ENCODE measurements at regions not wholly inside any gene's neighbourhood (a gene's known extent, or its start where the extent isn't known, plus 50 kb on each side); places are given as distances from the start of the nearest gene placed in this dataset.

DNA sequence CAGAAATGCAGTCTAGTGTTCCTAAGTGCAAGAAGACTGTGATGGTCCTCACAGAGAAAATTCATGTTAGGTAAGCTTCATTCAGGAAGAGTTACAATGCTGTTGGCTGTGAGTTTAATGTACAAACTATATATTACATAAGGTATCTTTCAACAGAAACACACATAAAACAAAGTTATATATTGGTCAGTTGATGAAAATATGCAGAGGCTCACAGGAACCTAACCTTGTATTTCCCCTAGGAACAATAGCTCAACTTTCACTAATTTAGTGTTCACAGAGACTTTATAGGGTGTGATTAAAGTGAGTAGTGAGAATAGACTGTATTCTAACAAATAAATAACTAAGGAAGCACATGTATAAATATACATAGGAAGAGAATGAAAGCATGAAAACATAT, 676.9 kb upstream of the ADGRL4 start:
- DNase-seq, result no peak

DNA sequence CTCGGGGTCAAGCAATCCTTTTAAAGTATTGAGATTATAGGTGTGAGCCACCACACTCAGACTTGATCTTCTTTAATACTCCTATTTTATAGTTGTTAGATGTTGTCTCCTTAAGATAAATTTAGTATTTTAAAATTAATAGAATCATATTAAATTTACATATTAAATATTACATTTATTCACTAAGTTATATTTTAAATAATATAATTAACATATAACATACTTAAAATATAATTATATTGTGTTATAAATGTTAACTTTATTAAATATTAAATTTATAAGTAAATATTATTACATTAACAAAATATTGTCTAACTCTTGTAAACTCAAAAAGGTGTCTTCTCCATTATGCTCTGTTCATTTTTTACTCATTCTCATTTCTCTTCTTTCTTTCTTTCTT, 675.9 kb upstream of the ADGRL4 start:
- DNase-seq, result no peak

DNA sequence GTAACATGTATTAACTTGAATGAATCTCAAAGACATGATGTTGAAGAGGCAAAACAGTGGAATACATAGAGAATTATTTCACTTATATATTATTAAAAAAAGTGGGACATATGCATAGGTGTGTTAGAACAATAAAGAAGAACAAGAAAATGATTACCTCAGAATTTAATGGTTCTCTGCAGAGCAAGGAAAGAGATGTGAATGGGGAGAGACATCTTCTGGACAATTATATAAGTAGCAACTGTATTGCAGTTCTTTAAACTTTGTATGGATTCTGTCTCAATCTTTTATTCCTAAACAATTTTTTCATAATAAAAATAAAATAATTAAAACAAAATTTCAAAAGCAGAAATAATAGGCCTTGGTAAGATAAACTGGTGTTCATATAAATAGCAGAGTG, 674.9 kb upstream of the ADGRL4 start:
- DNase-seq, result no peak

DNA sequence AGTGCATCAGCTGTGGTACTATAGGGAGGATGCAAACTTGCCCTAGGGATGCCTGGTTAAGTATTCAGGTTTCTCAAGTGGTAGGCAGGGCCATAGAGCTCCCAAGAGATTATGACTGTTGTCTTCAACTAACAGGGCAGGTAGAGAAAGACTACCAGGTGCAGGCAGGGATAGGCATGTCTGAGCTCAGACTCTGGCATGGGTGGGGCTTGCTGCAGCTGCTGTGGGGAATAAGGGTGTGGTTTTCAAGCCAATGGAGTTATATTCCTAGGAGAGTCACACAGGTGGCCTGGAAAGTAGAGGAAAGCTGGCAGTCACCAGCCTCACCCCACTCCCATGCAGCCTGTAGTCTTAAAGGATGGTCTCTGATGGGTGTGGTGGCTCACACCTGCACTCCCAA, 673.4 kb upstream of the ADGRL4 start:
- no peak for DNase-seq

DNA sequence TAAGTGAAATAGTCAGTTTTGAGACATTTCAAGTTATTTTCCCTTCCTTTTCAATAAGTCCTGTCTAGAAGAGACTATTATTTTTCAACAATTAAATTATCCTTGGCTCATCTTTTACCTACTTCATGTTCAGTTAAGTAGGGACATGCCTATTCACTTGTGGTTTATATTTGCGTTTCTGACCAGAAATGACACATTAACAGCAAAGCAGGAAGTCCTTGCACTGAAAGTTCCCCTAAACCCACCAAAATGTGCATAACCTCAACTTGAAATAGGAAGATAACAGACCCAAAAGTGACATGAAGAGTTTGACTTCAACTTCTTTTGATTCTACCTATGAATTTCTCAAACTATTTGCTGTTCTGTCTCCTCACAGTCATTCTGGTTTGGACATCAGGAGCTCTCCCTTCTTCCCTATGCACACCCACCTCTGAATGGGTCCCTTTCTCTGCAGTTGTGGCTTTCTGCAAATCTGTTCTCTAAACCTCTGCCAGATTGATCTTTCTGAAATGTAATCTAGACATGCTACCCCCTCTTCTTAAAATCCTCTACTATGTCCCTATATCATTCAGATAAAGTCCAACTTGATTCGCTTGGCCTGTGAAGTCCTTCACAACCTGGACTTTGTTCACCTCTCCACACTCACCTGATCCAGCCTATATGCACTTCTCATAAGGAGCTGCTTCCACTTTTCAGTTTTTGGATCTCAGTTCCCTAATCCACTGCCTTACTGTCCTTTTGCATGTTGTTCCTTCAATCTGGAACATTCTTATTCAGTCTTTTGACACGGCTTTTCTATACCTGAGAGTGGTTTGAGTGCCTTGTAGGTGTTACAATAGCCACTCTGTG, 661.5 kb upstream of the ADGRL4 start:
- no peak for DNase-seq

DNA sequence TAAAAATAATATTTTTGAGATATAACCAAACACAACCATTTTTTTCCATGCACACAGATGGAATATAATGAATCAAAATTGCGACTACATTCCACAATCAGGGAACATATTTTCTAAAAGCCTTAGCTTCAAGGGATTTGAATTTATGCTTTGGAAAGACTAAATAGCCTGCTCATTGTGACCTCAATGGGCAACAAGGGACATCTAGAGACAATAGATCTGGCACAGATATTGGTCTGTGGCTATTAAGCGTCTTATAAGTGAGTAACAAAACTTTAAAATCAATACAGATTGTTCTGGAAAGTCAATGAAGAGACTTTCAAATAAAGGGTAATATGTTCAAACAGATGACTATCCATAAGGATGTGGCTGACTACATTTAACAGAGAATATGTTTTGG, 660.6 kb upstream of the ADGRL4 start:
- DNase-seq, result no peak

DNA sequence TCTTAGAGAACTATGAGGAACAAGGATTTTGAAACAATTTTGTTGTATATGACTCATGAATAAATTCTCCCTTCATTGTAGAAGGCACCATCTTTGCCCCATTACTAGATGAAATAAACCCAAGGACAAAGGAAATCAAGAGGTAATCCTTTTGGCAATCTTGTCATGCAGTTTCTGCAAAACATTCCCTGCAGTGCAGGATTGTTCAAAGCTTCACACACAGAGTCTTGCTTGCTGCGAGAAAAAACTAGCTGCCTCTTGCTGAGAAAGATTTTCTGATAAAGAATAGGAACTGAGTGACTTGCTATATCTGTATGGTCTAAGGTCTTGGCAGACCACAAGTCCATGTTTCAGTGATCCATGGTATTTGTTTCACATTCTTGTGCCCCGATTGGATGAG, 657.4 kb upstream of the ADGRL4 start:
- no peak for DNase-seq

DNA sequence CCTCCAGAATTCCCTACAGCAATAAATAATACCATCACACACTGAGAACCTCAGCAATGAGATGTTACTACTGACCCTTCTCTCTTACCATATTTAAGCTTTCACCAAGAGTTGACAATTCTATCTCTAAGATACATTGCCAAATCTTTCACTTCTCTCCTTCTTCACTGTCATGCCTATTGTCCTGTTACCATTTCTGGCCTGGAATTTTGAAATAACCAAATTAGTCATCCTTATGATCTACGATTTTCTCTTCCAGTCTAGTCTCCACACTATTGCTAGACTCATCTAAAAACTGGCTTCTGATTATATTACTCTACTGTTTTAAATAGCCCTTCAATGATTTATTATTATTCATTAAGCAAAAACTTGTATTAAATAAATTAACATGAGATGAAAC, 656.1 kb upstream of the ADGRL4 start:
- no peak for DNase-seq

DNA sequence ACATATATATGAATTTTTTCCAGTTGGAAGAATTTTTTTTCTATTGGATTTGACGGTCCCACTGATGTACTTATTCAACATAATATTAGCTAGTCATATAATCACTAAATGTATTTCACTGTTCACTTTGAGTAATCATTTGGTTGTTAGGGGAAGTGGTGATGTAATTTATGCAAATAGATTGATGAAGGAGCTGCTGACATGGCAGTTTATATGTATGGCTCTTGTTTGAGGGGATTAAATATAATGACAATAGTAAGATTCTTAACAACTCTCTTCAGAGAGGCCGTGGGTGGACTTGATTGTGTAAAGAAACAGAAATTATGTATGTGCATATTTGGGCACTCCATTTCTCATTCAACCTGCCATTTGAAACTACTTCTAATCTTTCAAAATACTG, 653.6 kb upstream of the ADGRL4 start:
- no peak for DNase-seq

DNA sequence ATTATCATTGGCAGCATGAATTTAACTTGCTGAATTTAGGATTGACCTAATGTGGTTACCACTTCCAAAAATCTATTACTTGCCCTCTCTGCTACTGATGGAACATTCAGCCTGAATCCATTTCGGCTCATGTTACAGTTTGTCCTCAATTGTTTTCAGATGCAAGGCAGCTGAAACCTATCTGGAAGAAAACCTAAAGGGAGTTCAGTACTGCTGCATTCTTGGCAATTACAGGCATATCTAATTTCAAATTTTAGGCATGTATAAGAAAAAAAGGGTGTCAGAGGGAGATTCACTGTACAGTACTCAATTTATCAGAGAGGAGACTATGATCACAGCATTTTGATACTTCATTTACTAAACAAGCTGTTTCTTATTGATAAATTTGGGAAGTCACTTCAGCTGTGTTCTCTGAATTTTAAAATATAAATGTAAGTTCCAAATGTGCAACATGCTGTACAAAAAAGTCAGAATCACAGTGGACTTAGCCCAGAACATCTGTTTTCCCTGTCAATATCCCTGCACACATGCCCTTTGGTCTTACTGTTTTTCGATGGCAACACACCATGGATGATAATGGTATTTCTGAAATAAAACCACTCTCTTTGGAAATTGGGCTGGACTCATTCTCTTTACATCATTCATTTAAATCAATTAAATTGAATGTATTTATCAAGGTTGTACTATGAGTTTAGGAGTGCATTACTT, 651.6 kb upstream of the ADGRL4 start:
- no peak for DNase-seq

DNA sequence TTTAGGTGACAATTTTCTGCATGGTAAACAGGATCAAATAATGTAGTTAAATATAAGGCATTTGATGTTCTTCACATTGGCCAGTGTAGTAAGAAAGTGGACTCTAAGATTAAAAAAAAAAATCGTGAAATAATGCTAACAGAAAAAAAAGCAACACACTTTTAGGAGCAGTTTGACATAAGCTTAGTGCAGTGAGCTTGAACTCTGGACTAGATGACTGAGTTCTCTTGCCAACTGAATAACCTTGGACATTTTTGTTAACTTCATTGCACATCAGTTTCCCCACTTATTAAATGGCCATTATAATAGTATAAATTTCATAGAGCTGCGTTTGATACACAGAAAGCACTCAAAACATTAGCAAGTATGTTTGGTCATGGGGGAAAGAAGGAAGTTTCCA, 649.3 kb upstream of the ADGRL4 start:
- no peak for DNase-seq

DNA sequence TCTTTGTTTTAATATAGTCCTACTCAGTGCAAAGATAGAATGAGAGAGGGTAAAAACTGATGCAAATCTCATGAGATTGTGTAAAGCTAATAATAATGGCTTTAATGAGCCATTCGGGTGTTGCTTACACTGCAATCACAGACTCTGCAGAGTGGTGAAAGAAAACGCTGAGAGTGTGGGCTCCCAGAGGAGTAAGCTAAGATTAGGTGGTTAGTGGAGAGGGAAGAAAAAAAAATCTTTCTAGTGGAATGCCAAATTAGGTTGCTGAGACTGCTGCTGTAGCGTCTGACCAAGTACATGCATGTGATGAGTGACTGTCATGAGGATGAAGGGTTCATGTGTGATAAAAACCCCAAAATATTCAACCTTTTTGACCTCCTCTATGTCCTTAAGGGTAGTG, 645.9 kb upstream of the ADGRL4 start:
- no peak for DNase-seq

DNA sequence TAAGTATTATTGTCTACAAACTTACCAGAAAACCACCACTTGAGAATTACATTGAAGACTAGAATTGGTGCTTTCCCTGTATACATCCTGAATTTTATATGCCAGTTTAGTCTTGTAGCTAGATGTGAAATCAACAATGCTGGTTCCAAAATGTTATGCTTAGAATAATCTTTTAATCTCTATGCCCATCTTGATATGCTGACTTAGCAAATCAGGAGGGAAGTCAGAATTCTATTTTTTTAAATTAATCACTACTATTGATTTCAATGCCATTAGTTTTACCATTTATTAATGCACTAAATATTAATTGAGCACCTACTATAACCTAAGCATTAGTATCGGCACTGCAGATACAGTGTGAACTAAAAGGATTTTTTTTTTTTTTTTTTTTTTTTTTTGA, 641.6 kb upstream of the ADGRL4 start:
- DNase-seq, result no peak

DNA sequence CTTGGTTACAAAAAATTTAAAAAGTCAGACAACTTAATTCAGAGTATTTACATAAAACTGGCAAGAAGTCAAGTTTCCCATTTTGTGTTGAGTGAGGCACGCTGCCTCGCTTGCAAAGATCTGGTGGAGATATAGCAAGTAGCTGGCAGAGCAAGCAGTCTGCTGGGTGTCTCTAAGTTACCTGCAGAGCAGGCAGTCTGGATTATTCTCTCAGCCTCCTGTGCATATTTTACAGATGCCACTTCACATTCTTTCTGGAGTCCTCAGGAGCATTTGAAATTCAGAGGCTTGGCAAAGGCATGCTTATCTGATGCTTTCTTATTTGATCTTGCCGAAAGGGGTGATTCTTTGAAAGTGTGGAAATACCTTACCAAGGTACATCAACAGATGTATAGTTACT, 640.4 kb upstream of the ADGRL4 start:
- DNase-seq, result no peak

DNA sequence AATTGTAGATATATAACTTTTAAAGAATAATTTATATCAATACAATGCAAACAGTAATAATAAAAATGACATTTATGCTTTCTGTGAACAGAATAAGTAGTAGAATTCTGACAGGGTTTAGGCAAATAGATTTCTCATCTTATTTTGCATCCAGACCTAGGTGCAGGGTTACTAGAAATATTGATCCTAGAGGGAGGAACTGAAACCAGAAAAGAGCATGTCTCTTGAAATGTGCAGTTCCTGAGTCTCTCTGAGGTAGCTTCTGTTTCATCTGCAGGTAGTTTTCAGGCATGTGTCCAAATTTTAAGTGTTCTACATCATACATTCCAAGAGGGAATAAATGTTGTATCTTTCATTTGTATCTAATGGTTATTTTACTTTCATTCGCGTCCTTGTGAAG, 631.9 kb upstream of the ADGRL4 start:
- DNase-seq, result no peak

DNA sequence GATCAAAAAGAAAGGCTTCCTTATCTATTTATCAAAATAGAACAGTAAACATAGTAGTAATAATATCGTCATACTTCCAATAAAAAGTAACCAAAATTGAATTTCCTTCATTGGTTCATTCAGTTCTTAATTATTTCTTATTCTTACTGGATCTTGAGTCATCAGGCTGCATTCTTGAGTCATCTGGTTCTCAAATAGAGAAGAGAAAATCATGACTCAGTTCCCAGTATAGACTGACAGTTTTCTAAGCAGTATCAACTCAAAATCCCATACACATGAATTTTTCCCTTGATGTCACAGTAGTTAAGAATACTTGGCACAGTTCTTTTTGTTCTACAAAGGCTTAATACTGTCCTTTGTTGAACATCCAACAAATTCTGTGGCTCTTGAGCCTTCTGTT, 626.9 kb upstream of the ADGRL4 start:
- DNase-seq, result no peak

DNA sequence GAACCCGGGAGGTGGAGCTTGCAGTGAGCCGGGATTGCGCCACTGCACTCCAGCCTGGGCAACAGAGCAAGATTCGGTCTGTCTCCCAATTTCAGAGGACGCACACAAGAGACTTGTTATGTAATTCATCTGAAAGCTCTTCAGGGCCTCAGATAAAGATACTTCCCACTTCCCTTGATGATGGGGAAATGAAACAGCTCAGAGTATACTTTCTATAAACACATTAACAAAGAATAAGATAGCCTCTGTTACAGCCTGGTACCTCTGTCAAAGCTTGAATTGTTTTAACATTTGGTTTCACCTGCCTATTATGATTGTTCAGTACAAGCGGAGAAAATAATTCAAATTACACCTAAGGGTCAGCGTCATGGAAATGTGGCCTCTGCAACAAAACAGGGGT, 622.9 kb upstream of the ADGRL4 start:
- DNase-seq, result no peak

DNA sequence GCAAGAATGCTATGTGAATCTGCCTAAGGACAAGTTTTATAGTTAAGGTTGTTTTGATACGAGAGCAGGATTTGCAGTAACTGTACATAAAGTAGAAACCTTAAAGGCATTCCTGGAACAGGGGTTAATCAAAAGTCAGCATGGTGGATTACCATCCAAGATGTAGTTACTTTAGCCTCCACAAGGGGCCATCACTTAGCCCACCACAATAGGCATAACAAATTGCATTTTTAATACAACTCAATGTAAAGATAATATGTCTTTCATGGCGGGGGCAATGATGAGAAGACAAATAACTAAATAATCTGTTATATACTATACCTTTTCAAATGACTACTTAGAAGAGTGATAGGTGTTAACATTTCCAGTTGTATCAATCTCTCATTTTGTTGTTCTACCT, 611.2 kb upstream of the ADGRL4 start:
- no peak for DNase-seq

DNA sequence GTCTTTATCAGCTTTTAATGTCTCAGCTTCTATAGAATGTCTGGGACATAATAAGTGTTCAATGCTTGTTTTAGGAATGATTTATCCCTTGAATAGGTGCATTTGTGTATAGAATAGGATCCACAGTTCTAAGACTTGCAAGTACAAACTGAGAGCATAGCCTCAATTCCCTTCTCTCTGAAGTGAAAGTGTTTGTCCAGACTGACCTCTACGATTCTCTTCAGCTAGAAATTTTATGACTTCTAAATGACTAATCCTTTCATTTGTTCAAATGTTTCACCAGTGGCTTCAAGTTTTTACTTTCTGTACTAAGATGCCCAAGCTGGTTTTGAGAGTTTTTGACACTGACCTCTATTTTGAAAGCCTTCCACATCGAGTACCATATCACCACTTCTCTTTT, 608.2 kb upstream of the ADGRL4 start:
- no peak for DNase-seq

DNA sequence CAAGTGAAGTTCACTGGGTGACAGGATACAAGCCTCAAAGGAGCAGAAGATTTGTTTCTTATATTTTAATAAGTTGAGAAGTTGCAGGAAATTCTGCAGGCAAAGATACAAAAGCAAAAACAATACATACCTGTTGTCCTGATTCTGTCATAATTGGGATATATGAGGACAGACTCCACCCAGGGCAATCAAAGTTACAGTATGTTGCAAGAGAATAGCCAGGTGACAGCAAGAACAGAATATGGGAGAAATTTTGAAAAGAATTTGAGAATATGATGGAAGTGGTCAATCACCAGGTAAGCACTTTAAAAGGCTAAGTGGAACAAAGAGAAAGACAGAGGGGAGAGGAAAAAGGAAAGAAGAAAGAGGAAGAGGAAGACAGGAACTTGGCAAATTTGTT, 607.6 kb upstream of the ADGRL4 start:
- DNase-seq, result no peak

DNA sequence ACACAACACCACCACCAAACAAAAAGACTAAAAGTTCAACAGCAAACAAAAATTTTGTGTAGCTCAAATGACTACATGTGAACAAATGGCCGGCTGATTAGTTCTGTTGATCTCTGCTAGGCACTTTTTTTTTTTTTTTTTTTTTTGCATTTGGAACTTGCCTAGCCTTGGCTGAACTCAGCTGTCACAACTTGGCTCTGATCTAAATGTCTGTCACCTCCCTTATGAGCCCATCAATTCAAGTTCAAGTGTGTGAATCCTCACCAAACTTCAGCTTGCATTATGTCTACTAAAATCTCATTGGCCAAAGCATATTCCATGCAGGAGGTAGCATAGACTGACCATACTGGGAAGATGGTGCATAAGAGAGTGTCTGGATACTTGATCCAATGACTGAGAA, 606.5 kb upstream of the ADGRL4 start:
- DNase-seq, result no peak

DNA sequence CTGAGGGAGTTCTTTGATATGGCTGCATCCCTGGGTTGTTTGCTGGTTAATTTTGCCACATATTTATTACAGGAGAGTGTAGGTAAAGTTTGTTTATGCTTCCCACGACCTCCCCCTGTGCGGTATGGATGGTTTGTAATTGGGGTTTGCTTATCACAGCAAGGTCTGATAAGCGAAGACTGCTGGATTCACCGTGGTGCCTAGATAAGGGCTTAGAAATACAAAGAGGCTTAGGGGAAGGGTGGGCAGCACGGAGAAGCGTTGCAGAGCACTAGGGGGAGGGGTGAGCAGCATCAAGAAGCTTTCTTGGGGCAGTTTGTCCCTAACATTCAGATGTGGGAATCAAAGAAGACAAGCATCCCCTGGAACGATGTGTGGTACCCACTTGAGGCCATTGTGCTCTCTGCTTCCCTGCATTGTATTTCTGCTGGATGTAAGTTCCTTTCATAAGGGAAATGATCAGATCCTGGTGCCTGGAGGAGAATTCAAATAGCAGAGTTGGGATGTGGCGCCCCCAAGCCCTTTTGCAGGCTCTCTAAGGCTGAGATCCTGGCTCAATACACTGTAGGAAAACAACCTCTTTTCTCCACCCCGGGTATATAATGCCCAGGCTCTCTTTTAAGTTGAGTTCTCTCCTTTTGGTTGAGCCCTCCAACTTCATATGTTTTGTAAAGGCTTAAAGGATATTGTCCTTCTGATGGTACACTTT, 598.1 kb upstream of the ADGRL4 start:
- DNase-seq, result no peak

DNA sequence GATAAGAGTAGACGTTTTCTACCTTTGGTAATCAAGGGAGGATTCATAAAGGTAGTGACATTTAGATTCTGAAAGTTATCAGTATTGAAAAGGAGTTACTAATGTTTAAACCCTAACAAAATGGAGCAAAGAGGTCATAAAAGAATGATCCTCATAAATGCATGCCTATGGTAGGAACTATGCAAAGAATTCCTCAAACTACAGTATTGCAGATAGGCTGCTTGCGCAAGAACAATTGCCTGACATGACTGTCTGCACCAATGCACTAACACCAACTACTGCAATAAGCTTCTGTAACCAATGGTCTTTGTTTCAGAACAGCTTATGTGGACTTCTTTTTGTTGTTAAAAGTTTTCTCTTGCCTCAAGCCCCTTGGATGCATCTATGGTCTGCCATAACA, 597.3 kb upstream of the ADGRL4 start:
- DNase-seq, result no peak

DNA sequence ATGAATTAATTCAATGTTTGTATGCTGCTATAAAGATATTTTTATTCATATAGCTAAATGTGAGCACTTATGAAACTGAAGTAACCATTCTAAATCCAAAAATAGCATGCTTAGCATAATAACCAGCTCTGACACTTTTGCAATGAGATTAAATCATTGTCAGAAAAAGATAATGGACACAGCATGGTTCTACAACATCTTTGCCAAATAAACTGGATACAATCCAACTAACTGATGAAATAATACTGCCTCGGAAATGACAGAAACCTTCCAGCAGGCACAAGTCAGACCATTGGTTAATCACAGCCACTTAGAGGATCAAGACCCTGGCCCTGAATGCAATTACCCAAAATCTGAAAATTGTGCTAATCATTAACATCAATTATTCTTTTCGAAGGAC, 592.7 kb upstream of the ADGRL4 start:
- no peak for DNase-seq

Data from 8988T (cell line).